K562 (cell line): ENCODE measurements at regions not wholly inside any gene's neighbourhood (a gene's known extent, or its start where the extent isn't known, plus 50 kb on each side); places are given as distances from the start of the nearest gene placed in this dataset.

Experiments used
- ATAC-seq: fragments of 200-7000 bp; cut with Tn5 transposase; 3 replicates; pipeline ENCODE4 v1.9.1; 2020; ENCODE audit warnings: moderate library complexity
- BruUV-seq: library from RNA; stranded (reverse); fragments of 400-500 nt; replicated peaks from 2 replicates; lab custom pipeline; 2021; lab: Mats Ljungman, UMichigan
- CTCF ChIA-PET: fragments of 300-600 bp; formaldehyde crosslinking; extraction: SDS; loops from one replicate; lab custom pipeline; 2021; ENCODE audit warnings: low intra/inter-chr PET ratio; lab: Yijun Ruan, JAX
- POLR2A ChIA-PET: fragments of 300-600, 350-650 bp; sonication (Branson Sonifier 250); formaldehyde crosslinking; extraction: SDS; loops from one replicate; lab custom pipeline; 2021; ENCODE audit warnings: antibody characterized with exemption, inconsistent platforms; lab: Yijun Ruan, JAX
- DNase-seq, 4 experiments: peaks; one replicate each; pipeline versions ENCODE4 v3.0.0 to v3.0.0-alpha.2; 2011 to 2018; ENCODE audit warnings: low spot score in 3 of 4, mixed read lengths in 3 of 4; ENCODE audit errors: extremely low read depth in 1 of 4
- FAIRE-seq: peaks from 2 replicates; lab custom pipeline; 2011; peaks lifted over from hg19 to GRCh38; lab: Jason Lieb, UNC
- H2AFZ ChIP-seq: 2 replicates; pipeline ENCODE4 v1.6.0; 2011; ENCODE audit warnings: low read depth, low read length, control low read depth, inconsistent platforms
- H3K27ac ChIP-seq: fragments of 200-600 bp; 3 replicates; pipeline ENCODE4 v1.8.0; 2011; ENCODE audit warnings: low read depth, mild to moderate bottlenecking, control low read depth, inconsistent platforms, low read length, moderate library complexity, mixed read lengths; ENCODE audit errors: extremely low read depth
- H3K27me3 ChIP-seq, 2 experiments: fragments of 300-600 bp in 1 of 2; 2 replicates in 1 of 2; 3 replicates in 1 of 2; pipeline versions ENCODE4 v1.6.0 to v1.8.0; 2011; ENCODE audit warnings: inconsistent platforms in 2 of 2, low read length in 2 of 2, mild to moderate bottlenecking in 1 of 2, mixed read lengths in 1 of 2, moderate library complexity in 1 of 2; ENCODE audit not compliant: control insufficient read depth in 2 of 2, insufficient read depth in 2 of 2
- H3K36me3 ChIP-seq: fragments of 300-600 bp; 3 replicates; pipeline ENCODE4 v1.8.0; 2011; ENCODE audit warnings: mild to moderate bottlenecking, low read length, inconsistent platforms; ENCODE audit not compliant: control insufficient read depth, insufficient read depth
- H3K4me1 ChIP-seq, 2 experiments: fragments of 200-600 bp in 1 of 2; replicated peaks in 1 of 2; 2 replicates in 1 of 2; 3 replicates in 1 of 2; pipeline versions ENCODE4 v1.5.1 to v1.8.0; 2011; ENCODE audit warnings: inconsistent platforms in 2 of 2, low read length in 2 of 2, mild to moderate bottlenecking in 1 of 2, mixed read lengths in 1 of 2, moderate library complexity in 1 of 2; ENCODE audit not compliant: control insufficient read depth in 2 of 2, insufficient read depth in 2 of 2
- H3K4me2 ChIP-seq: 2 replicates; pipeline ENCODE4 v1.6.1; 2011; ENCODE audit warnings: low read length, control low read depth, inconsistent platforms, mixed read lengths; ENCODE audit not compliant: insufficient read depth
- H3K4me3 ChIP-seq: fragments of 200-600 bp; sonication (generic), shearing (Covaris generic); 2 replicates; pipeline ENCODE4 v1.5.1; 2016; ENCODE audit warnings: control low read depth, inconsistent platforms
- H3K79me2 ChIP-seq: fragments of 200-600 bp; 3 replicates; pipeline ENCODE4 v1.8.0; 2011; ENCODE audit warnings: low read length, inconsistent platforms; ENCODE audit not compliant: control insufficient read depth, insufficient read depth
- H3K9ac ChIP-seq, 2 experiments: 2 replicates each; pipeline versions ENCODE4 v1.6.0 to v1.6.1; 2011; ENCODE audit warnings: low read depth in 2 of 2, low read length in 2 of 2, control low read depth in 1 of 2, inconsistent platforms in 1 of 2, mild to moderate bottlenecking in 1 of 2, mixed read lengths in 1 of 2; ENCODE audit not compliant: insufficient read depth in 1 of 2
- H3K9me1 ChIP-seq: one replicate; pipeline ENCODE4 v1.6.0; 2011; ENCODE audit warnings: inconsistent platforms, mild to moderate bottlenecking, low read length, moderate library complexity; ENCODE audit not compliant: control insufficient read depth, insufficient read depth
- H3K9me3 ChIP-seq: replicated peaks from 2 replicates; pipeline ENCODE4 v1.5.1; 2011; ENCODE audit warnings: low read depth, low read length, inconsistent platforms; ENCODE audit not compliant: control insufficient read depth, insufficient read depth
- H4K20me1 ChIP-seq: replicated peaks from 2 replicates; pipeline ENCODE4 v1.6.1; 2011; ENCODE audit warnings: low read length, inconsistent platforms, mixed read lengths; ENCODE audit not compliant: control insufficient read depth, insufficient read depth
- NCOA6 ChIP-seq: fragments of 450-650 bp; IDR thresholded peaks from 2 replicates; pipeline ENCODE4 v1.6.1; 2017; ENCODE audit warnings: mild to moderate bottlenecking
- ZNF431 ChIP-seq: sonication (generic); formaldehyde crosslinking; IDR thresholded peaks from 2 replicates; pipeline ENCODE4 v1.8.0; 2022; ENCODE audit warnings: mild to moderate bottlenecking, missing genetic modification reagents
- ZNF766 ChIP-seq: fragments of 200-800 bp; sonication (Bioruptor generic); conservative IDR thresholded peaks from 2 replicates; pipeline ENCODE4 v1.6.1; 2016; ENCODE audit warnings: missing genetic modification characterization, missing compliant biosample characterization
- ZSCAN32 ChIP-seq: fragments of 450-650 bp; formaldehyde crosslinking; IDR thresholded peaks from 2 replicates; pipeline ENCODE4 v1.4.0; 2020; ENCODE audit warnings: mild to moderate bottlenecking, moderate library complexity
- WGBS: fragments of 100-300 bp; shearing (Covaris generic); methylation state at CpG from one replicate; pipeline ENCODE4 v1.1.6; 2016; ENCODE audit warnings: low coverage, mixed read lengths; ENCODE audit not compliant: insufficient coverage; ENCODE audit errors: missing lambda C conversion rate; 5-methylcytosine and 5-hydroxymethylcytosine counted together
- in situ Hi-C: fragments of 300-500 bp; cut with MboI; formaldehyde crosslinking; loops from 4 replicates; pipeline ENCODE4 v1.15.0; 2018; ENCODE audit warnings: inconsistent platforms, mixed read lengths
- intact Hi-C: fragments of 100-400 bp; cut with micrococcal nuclease; formaldehyde crosslinking; loops from 2 replicates; pipeline ENCODE4 v1.14.2; 2022
- TF ChIP-seq, protein P1 (sequence below): sonication (generic); formaldehyde crosslinking; IDR thresholded peaks from 2 replicates; pipeline ENCODE4 v1.9.0; 2022; ENCODE audit warnings: mild to moderate bottlenecking, missing genetic modification reagents
- TF ChIP-seq, protein P2 (sequence below): fragments of 450-650 bp; IDR thresholded peaks from 2 replicates; pipeline ENCODE4 v1.6.1; 2016; ENCODE audit warnings: antibody characterized with exemption
- TF ChIP-seq, protein P3 (sequence below): sonication (generic); formaldehyde crosslinking; IDR thresholded peaks from 2 replicates; pipeline ENCODE4 v1.8.1; 2023; ENCODE audit warnings: mild to moderate bottlenecking, missing genetic modification reagents, moderate library complexity

DNA sequence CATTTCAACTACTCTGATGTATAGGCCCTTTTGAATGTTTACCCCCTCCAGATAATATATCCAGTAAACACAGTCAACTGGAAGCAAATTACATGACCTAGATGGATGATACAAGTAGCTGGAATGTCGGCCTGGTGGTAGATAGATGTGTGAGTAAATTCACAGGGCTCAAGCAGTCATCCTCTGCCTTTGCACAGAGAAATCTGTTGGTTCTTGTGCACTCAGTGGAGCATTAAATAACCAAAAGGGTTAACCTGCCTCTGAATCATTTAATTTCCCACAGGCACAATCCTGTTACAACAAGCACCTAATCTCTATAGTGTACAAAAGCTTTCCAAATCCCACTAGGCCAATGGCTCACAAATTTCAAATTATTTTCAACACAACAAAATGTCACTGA lies 668.3 kb downstream of the DNAH5 start (continued):
- TF ChIP-seq, protein P1, sequence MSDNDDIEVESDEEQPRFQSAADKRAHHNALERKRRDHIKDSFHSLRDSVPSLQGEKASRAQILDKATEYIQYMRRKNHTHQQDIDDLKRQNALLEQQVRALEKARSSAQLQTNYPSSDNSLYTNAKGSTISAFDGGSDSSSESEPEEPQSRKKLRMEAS (CRISPR knock-in tag) = no peak
- TF ChIP-seq, protein P2, sequence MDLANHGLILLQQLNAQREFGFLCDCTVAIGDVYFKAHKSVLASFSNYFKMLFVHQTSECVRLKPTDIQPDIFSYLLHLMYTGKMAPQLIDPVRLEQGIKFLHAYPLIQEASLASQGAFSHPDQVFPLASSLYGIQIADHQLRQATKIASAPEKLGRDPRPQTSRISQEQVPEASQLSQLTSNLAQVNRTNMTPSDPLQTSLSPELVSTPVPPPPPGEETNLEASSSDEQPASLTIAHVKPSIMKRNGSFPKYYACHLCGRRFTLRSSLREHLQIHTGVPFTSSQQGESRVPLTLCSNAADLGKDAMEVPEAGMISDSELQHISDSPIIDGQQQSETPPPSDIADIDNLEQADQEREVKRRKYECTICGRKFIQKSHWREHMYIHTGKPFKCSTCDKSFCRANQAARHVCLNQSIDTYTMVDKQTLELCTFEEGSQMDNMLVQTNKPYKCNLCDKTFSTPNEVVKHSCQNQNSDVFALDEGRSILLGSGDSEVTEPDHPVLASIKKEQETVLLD = no peak
- no peak for TF ChIP-seq ZNF766 (CRISPR knock-in tag)

DNA sequence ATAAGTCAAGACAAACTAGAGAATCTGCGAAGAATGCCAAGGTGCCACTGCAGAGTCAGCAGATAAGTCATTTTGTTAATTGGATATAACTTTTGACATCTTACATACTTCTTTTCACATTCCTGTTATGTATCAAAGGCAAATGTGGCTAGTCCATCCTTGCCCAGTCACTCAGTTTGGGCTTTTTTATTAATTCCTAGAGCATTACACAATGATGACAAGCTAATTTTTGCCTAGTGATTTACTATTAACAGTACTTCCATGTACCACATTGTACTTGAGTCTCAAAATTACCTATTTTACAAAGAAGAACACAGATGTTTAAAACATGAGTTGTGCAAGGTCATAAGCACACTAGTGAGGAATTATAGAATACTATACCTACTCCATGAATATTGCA lies 680.8 kb downstream of the DNAH5 start:
- no peak for DNase-seq
- Histone ChIP-seq H3K9me3 (no peaks in the 10 kb centered on the region; the same call in none of the 2 replicates), H2AFZ (no peak overlapping the region), H4K20me1 (no peaks in the 10 kb centered on the region), H3K9me1 (no peaks in the 10 kb centered on the region), H3K9ac (no peak overlapping the region), H3K4me3 (no peak overlapping the region), H3K27ac (no peak overlapping the region), H3K4me1 (no peaks in the 10 kb centered on the region), H3K27me3 (no peaks in the 10 kb centered on the region), H3K79me2 (no peaks in the 10 kb centered on the region), H3K4me2 (no peak overlapping the region), H3K36me3 (no peaks in the 10 kb centered on the region)
- in situ Hi-C loops = no loop called here
- intact Hi-C loops = no loop called here
- TF ChIP-seq NCOA6 = no peak
- TF ChIP-seq ZSCAN32 (CRISPR knock-in tag) = no peak
- TF ChIP-seq ZNF431 (CRISPR knock-in tag) = no peak
- TF ChIP-seq, protein P3, sequence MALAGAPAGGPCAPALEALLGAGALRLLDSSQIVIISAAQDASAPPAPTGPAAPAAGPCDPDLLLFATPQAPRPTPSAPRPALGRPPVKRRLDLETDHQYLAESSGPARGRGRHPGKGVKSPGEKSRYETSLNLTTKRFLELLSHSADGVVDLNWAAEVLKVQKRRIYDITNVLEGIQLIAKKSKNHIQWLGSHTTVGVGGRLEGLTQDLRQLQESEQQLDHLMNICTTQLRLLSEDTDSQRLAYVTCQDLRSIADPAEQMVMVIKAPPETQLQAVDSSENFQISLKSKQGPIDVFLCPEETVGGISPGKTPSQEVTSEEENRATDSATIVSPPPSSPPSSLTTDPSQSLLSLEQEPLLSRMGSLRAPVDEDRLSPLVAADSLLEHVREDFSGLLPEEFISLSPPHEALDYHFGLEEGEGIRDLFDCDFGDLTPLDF (CRISPR knock-in tag) = no peak
- 0% methylated on average over 1 of the region's 1 CpG for WGBS
- FAIRE-seq = no peak
- ATAC-seq = no peak
- ChIA-PET POLR2A (interaction anchor here (0.7 kb wide), 1 partner anchor 44 kb away, joined by 3 read pairs; no protein-coding TSS in a partner anchor), CTCF (no interaction called here)
- no TSS peak for BruUV-seq
